ENCODE measurements at regions not wholly inside any gene's neighbourhood (a gene's known extent, or its start where the extent isn't known, plus 50 kb on each side); places are given as distances from the start of the nearest gene placed in this dataset.

DNA sequence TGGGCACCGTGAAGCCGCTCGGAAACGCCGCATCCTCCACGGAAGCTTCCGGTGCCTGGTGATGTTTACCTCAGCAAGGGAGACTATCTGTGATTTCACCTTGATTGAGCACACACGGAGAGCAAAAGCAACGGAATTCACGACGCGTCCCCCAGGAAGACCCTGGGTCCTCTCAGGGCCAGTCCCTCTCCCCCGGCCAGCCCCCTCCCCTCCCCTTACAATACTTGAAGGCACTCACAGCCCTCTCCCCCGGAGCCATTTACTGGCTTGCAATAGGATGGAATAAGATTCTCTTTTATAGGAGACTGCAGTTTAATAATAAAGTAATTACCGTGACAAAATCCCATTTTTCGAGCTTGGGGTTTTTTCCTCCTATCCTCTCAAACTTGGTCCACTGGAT, 104.7 kb downstream of the ENGASE start:
- TF ChIP-seq, protein P1, sequence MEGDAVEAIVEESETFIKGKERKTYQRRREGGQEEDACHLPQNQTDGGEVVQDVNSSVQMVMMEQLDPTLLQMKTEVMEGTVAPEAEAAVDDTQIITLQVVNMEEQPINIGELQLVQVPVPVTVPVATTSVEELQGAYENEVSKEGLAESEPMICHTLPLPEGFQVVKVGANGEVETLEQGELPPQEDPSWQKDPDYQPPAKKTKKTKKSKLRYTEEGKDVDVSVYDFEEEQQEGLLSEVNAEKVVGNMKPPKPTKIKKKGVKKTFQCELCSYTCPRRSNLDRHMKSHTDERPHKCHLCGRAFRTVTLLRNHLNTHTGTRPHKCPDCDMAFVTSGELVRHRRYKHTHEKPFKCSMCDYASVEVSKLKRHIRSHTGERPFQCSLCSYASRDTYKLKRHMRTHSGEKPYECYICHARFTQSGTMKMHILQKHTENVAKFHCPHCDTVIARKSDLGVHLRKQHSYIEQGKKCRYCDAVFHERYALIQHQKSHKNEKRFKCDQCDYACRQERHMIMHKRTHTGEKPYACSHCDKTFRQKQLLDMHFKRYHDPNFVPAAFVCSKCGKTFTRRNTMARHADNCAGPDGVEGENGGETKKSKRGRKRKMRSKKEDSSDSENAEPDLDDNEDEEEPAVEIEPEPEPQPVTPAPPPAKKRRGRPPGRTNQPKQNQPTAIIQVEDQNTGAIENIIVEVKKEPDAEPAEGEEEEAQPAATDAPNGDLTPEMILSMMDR (IDR thresholded peaks at IDR 0.05) = no peak
- no peak for TF ChIP-seq POLR2A (IDR thresholded peaks at IDR 0.05)
